ENCODE measurements at regions not wholly inside any gene's neighbourhood (a gene's known extent, or its start where the extent isn't known, plus 50 kb on each side); places are given as distances from the start of the nearest gene placed in this dataset.

GRCh38 chr12:116502989-116503496, 56.1 kb upstream of the MAP1LC3B2 start:
- Mint-ChIP-seq H3K4me3 (no peak overlapping the region), H3K27ac (no peak overlapping the region), H3K36me3 (ENCODE audit: low read depth) (no peaks in the 10 kb centered on the region), H3K9me3 (no peaks in the 10 kb centered on the region), H3K27me3 (peaks cover 12% of the 10 kb centered on the region), H3K4me1 (ENCODE audit: low read depth) (no peaks in the 10 kb centered on the region)
- intact Hi-C loops (cut with DNase I, micrococcal nuclease), result no loop called here
- no peak for ATAC-seq (ENCODE audit: poor library complexity)
- H3K4me3 ChIP-seq (ENCODE audit: low read length), result no peak overlapping the region
- no peak for DNase-seq
- H3K4me1 ChIP-seq (ENCODE audit: insufficient read depth, low read length), result peaks cover 4% of the 10 kb centered on the region
- POLR2A ChIA-PET, result no interaction called here
- no peak for TF ChIP-seq CTCF (IDR thresholded peaks at IDR 0.05)
- no peaks in the 10 kb centered on the region for H3K36me3 ChIP-seq (ENCODE audit: insufficient read depth, low read length)
- CTCF ChIA-PET, result no interaction called here
- H3K27ac ChIP-seq (ENCODE audit: low read depth in 1 of 2, low read length in 2 of 2), result no peak overlapping the region
- H3K9me3 ChIP-seq (ENCODE audit: control insufficient read depth in 1 of 2, insufficient read depth in 1 of 2, low read length in 2 of 2), result no peaks in the 10 kb centered on the region
- no peaks in the 10 kb centered on the region for H3K27me3 ChIP-seq (ENCODE audit: control insufficient read depth in 1 of 2, insufficient read depth in 2 of 2, low read length in 2 of 2)

GRCh38 chr12:116504438-116504837, 54.7 kb upstream of the MAP1LC3B2 start:
- no peaks in the 10 kb centered on the region for H3K36me3 Mint-ChIP-seq (ENCODE audit: low read depth)
- CTCF ChIA-PET, result interaction anchor here (0.5 kb wide), 1 partner anchor 31 kb away, joined by 3 read pairs; no protein-coding TSS in a partner anchor

GRCh38 chr12:116506697-116507064, 52.5 kb upstream of the MAP1LC3B2 start:
- DNase-seq (no peak), ATAC-seq (ENCODE audit: poor library complexity) (no peak)
- intact Hi-C loops (cut with DNase I, micrococcal nuclease), result no loop called here
- Histone ChIP-seq H3K9me3 (ENCODE audit: control insufficient read depth in 1 of 2, insufficient read depth in 1 of 2, low read length in 2 of 2) (no peaks in the 10 kb centered on the region), H3K36me3 (ENCODE audit: insufficient read depth, low read length) (no peaks in the 10 kb centered on the region), H3K27ac (ENCODE audit: low read depth in 1 of 2, low read length in 2 of 2) (no peak overlapping the region), H3K27me3 (ENCODE audit: control insufficient read depth in 1 of 2, insufficient read depth in 2 of 2, low read length in 2 of 2) (peaks cover 0 to 3% of the 10 kb centered on the region in 2 experiments), H3K4me1 (ENCODE audit: insufficient read depth, low read length) (peaks cover 10% of the 10 kb centered on the region), H3K4me3 (ENCODE audit: low read length) (no peak overlapping the region)
- no peak for TF ChIP-seq CTCF (IDR thresholded peaks at IDR 0.05)
- Mint-ChIP-seq H3K4me3 (no peak overlapping the region), H3K4me1 (ENCODE audit: low read depth) (no peaks in the 10 kb centered on the region), H3K27ac (no peak overlapping the region), H3K36me3 (ENCODE audit: low read depth) (no peaks in the 10 kb centered on the region), H3K27me3 (peaks cover 31% of the 10 kb centered on the region), H3K9me3 (no peaks in the 10 kb centered on the region)
- POLR2A ChIA-PET, result no interaction called here
- CTCF ChIA-PET, result no interaction called here

More at GRCh38 chr12:116504438-116504837, 54.7 kb upstream of the MAP1LC3B2 start:
- H3K4me1 Mint-ChIP-seq (ENCODE audit: low read depth), result no peaks in the 10 kb centered on the region
- Histone ChIP-seq H3K36me3 (ENCODE audit: insufficient read depth, low read length) (no peaks in the 10 kb centered on the region), H3K4me3 (ENCODE audit: low read length) (no peak overlapping the region), H3K9me3 (ENCODE audit: control insufficient read depth in 1 of 2, insufficient read depth in 1 of 2, low read length in 2 of 2) (no peaks in the 10 kb centered on the region), H3K4me1 (ENCODE audit: insufficient read depth, low read length) (peaks cover 10% of the 10 kb centered on the region), H3K27me3 (ENCODE audit: control insufficient read depth in 1 of 2, insufficient read depth in 2 of 2, low read length in 2 of 2) (peaks cover 0 to 3% of the 10 kb centered on the region in 2 experiments), H3K27ac (ENCODE audit: low read depth in 1 of 2, low read length in 2 of 2) (no peak overlapping the region)
- H3K27ac Mint-ChIP-seq, result no peak overlapping the region
- POLR2A ChIA-PET, result no interaction called here
- no peak overlapping the region for H3K4me3 Mint-ChIP-seq
- DNase-seq, result no peak
- ATAC-seq (ENCODE audit: poor library complexity), result no peak
- intact Hi-C loops (cut with DNase I, micrococcal nuclease), result no loop called here
- TF ChIP-seq CTCF (IDR thresholded peaks at IDR 0.05), result no peak
- no peaks in the 10 kb centered on the region for H3K9me3 Mint-ChIP-seq
- H3K27me3 Mint-ChIP-seq, result peaks cover 21% of the 10 kb centered on the region
